ENCODE measurements at regions not wholly inside any gene's neighbourhood (a gene's known extent, or its start where the extent isn't known, plus 50 kb on each side); places are given as distances from the start of the nearest gene placed in this dataset.

DNA sequence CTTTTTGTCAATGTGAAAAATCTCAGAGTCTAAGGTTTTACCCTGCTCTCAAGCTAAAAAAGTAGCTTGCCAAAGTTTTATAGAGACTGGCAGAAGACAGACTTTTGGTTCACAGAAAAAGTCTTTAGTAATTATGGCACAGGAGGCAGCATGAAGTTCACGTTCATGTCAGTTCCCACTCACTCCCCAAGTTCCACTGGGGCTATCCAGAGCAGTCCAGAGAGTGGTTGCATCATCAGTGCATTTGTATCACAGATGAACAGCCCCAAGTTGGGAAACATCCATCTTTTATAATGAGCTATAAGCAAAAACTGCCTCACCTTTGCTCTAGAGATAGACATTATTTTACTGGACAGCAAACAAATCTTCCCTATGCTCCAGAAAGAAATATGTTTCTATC is 454.1 kb upstream of the AGTR1 start:
- Histone ChIP-seq H4K20me1 (ENCODE audit: insufficient read depth, low read depth, low read length) (no peaks in the 10 kb centered on the region), H3K9me3 (ENCODE audit: low read length) (no peaks in the 10 kb centered on the region), H3K27me3 (ENCODE audit: low read length) (no peaks in the 10 kb centered on the region), H3K36me3 (ENCODE audit: insufficient read depth, low read length) (no peaks in the 10 kb centered on the region), H3K4me3 (ENCODE audit: low read length) (no peak overlapping the region), H3K9me2 (replicated peaks; ENCODE audit: insufficient read depth, low read length) (no peaks in the 10 kb centered on the region), H2AFZ (ENCODE audit: low read length) (no peak overlapping the region), H3K27ac (ENCODE audit: low read length) (no peak overlapping the region), H3K4me1 (ENCODE audit: low read length) (no peaks in the 10 kb centered on the region), H3K4me2 (ENCODE audit: low read depth, low read length, poor library complexity, severe bottlenecking) (no peak overlapping the region), H3K79me2 (ENCODE audit: low read length) (no peaks in the 10 kb centered on the region), H3K9ac (ENCODE audit: low read length) (no peak overlapping the region)
- DNase-seq: no peak

DNA sequence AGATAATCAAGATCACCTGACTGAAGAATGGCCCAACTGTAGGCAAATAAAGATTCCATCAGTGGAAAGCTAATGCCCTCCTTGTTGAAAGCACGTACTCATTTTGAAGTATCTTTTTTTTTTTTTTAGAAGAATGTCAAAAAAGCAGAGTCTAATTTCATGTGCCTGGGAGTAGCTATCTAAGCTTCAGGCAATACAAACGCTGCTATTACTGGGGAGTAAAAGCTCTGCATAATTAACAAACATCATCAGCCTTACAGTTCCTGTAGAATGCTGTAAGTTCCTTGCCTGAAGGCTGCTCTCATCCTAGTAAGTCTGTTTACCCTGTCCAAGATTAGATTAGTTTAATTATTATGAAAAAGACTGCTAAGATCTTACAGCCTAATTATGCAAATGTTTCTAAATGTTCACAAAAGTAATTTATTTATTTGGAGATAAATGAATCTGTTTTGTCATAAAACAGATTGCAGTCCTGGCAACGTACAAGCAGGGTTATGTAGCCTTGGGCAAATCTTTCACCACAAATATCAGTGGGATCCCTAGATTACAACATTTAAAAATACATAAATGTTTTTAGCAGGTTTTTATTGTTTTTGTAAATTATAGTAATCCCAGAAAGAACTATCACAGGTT is 451.3 kb upstream of the AGTR1 start:
- no peaks in the 10 kb centered on the region for H3K27me3 ChIP-seq (ENCODE audit: low read length)
- no peak overlapping the region for H3K4me3 ChIP-seq (ENCODE audit: low read length)
- no peaks in the 10 kb centered on the region for H4K20me1 ChIP-seq (ENCODE audit: insufficient read depth, low read depth, low read length)
- H3K36me3 ChIP-seq (ENCODE audit: insufficient read depth, low read length): no peaks in the 10 kb centered on the region
- no peak overlapping the region for H3K4me2 ChIP-seq (ENCODE audit: low read depth, low read length, poor library complexity, severe bottlenecking)
- H2AFZ ChIP-seq (ENCODE audit: low read length): no peak overlapping the region
- H3K9me3 ChIP-seq (ENCODE audit: low read length): no peaks in the 10 kb centered on the region
- no peak overlapping the region for H3K27ac ChIP-seq (ENCODE audit: low read length)
- H3K9ac ChIP-seq (ENCODE audit: low read length): no peak overlapping the region
- no peaks in the 10 kb centered on the region for H3K79me2 ChIP-seq (ENCODE audit: low read length)
- no peaks in the 10 kb centered on the region for H3K4me1 ChIP-seq (ENCODE audit: low read length)
- no peaks in the 10 kb centered on the region for H3K9me2 ChIP-seq (replicated peaks; ENCODE audit: insufficient read depth, low read length)
- no peak for DNase-seq

DNA sequence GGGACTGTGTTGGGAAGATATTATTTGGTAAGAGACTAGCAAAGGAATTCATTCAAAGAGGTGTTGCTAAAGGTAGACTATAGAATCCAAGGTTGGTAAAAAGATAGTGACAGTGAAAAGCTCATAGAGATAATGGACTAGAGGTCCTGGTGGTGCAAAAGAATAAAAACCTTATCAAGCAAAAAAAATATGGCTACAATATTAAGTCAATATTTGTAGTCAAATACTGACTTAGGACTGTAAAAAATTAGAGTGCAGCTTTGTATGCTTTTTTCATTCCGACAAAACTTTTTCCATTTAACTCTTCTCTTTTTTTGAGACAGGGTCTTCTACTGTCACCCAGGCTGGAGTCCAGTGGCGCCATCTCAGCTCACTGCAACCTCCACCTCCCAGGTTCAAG is 444.0 kb upstream of the AGTR1 start:
- Histone ChIP-seq H4K20me1 (ENCODE audit: insufficient read depth, low read depth, low read length) (no peaks in the 10 kb centered on the region), H3K9me3 (ENCODE audit: low read length) (no peaks in the 10 kb centered on the region), H3K36me3 (ENCODE audit: insufficient read depth, low read length) (no peaks in the 10 kb centered on the region), H3K27ac (ENCODE audit: low read length) (no peak overlapping the region), H3K9ac (ENCODE audit: low read length) (no peak overlapping the region), H3K4me3 (ENCODE audit: low read length) (no peak overlapping the region), H3K27me3 (ENCODE audit: low read length) (no peaks in the 10 kb centered on the region), H3K79me2 (ENCODE audit: low read length) (no peaks in the 10 kb centered on the region), H3K9me2 (replicated peaks; ENCODE audit: insufficient read depth, low read length) (no peaks in the 10 kb centered on the region), H3K4me2 (ENCODE audit: low read depth, low read length, poor library complexity, severe bottlenecking) (no peak overlapping the region), H2AFZ (ENCODE audit: low read length) (no peak overlapping the region), H3K4me1 (ENCODE audit: low read length) (no peaks in the 10 kb centered on the region)
- DNase-seq: no peak

DNA sequence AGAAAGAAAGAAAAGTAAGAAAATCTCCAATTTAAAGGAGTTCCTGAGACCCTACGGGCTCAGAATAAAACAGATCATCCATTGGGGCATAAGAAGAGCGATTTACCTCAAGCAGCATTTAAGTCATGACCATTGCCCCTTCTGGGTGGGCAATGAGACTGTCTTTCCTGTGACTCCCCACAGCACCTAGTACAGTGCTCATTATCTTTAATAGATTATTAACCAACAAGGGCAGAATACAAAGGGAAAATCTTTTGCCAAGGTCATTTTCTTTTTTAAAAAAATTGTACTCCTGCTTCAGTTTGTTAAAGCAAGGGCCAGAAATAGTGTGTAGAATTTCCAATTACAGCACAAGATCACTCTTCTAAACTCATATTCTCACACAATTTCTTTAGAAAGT is 443.3 kb upstream of the AGTR1 start:
- Histone ChIP-seq H3K36me3 (ENCODE audit: insufficient read depth, low read length) (no peaks in the 10 kb centered on the region), H3K27me3 (ENCODE audit: low read length) (no peaks in the 10 kb centered on the region), H2AFZ (ENCODE audit: low read length) (no peak overlapping the region), H3K9me2 (replicated peaks; ENCODE audit: insufficient read depth, low read length) (no peaks in the 10 kb centered on the region), H4K20me1 (ENCODE audit: insufficient read depth, low read depth, low read length) (no peaks in the 10 kb centered on the region), H3K9ac (ENCODE audit: low read length) (no peak overlapping the region), H3K4me2 (ENCODE audit: low read depth, low read length, poor library complexity, severe bottlenecking) (no peak overlapping the region), H3K9me3 (ENCODE audit: low read length) (no peaks in the 10 kb centered on the region), H3K79me2 (ENCODE audit: low read length) (no peaks in the 10 kb centered on the region), H3K27ac (ENCODE audit: low read length) (no peak overlapping the region), H3K4me3 (ENCODE audit: low read length) (no peak overlapping the region), H3K4me1 (ENCODE audit: low read length) (no peaks in the 10 kb centered on the region)
- DNase-seq: no peak

DNA sequence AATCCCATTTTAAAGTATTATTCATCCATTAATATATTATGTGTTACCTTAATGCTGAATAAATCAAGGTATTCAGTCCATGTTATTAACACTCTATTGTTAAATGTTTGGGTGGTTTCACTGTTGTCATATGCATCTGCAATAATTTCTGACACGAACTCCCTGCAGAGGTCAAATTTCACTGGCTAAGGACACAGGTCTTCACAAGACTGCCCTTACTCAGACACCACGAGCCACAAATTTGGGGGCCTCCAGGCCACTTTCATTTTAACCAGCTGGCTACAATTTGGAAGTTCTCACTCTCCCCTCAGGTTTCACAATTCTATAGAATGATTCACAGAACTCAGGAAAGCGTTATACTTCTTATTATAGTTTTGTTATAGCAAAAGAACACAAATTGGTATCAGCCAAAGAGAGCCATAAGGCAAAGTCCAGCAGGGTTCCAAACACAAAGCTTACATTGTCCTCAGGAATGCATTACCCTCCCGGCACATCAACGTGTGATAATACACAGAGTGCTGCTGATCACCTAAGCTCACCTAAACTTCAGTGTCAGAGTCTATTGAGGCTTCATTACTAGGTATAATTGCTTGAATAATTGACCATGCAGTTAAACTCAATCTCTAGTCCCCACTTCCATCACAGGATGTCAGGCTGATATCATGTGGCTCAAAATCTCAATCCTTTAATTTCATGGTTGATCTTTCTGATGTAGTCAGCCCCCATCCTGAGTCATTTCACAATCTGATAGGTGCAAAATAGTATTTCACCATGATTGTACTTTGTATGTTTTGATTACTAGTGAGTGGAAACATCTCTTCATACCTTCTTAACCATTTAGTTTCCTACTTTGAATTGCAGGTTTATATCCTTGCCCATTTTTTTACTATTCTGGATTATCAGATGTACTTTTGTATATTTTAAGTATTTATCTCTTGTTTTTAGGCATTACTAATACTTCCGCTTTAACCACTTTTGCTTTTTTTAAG is 441.4 kb upstream of the AGTR1 start:
- Histone ChIP-seq H3K79me2 (ENCODE audit: low read length) (no peaks in the 10 kb centered on the region), H4K20me1 (ENCODE audit: insufficient read depth, low read depth, low read length) (no peaks in the 10 kb centered on the region), H2AFZ (ENCODE audit: low read length) (no peak overlapping the region), H3K9ac (ENCODE audit: low read length) (no peak overlapping the region), H3K4me3 (ENCODE audit: low read length) (no peak overlapping the region), H3K4me2 (ENCODE audit: low read depth, low read length, poor library complexity, severe bottlenecking) (no peak overlapping the region), H3K9me2 (replicated peaks; ENCODE audit: insufficient read depth, low read length) (no peaks in the 10 kb centered on the region), H3K27ac (ENCODE audit: low read length) (no peak overlapping the region), H3K27me3 (ENCODE audit: low read length) (no peaks in the 10 kb centered on the region), H3K36me3 (ENCODE audit: insufficient read depth, low read length) (no peaks in the 10 kb centered on the region), H3K9me3 (ENCODE audit: low read length) (no peaks in the 10 kb centered on the region), H3K4me1 (ENCODE audit: low read length) (no peaks in the 10 kb centered on the region)
- DNase-seq: no peak

DNA sequence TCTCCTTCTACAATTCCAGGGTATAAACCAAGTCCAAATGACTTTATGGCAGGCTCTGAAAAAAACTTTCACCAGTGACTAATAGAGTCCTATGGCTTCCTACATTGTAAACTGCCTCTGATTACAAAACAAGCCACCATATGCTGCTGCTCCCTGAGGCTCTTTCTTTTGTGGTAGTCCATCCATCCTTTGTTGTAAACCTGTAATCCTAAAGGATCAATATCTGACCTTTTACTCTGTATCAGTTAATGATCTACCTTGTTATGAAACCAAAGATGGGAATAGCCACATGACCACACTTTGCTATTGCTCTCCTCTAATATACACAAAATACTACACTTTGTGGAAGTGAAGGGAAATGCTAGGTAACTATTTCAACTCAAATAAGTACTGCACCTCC is 434.7 kb upstream of the AGTR1 start:
- H2AFZ ChIP-seq (ENCODE audit: low read length): no peak overlapping the region
- H3K79me2 ChIP-seq (ENCODE audit: low read length): no peaks in the 10 kb centered on the region
- no peak for DNase-seq
- no peaks in the 10 kb centered on the region for H3K9me3 ChIP-seq (ENCODE audit: low read length)
- no peaks in the 10 kb centered on the region for H3K9me2 ChIP-seq (replicated peaks; ENCODE audit: insufficient read depth, low read length)
- no peaks in the 10 kb centered on the region for H3K4me1 ChIP-seq (ENCODE audit: low read length)
- H3K27me3 ChIP-seq (ENCODE audit: low read length): no peaks in the 10 kb centered on the region; the same call in 1 of the 2 replicates
- no peak overlapping the region for H3K9ac ChIP-seq (ENCODE audit: low read length)
- no peak overlapping the region for H3K27ac ChIP-seq (ENCODE audit: low read length)
- H4K20me1 ChIP-seq (ENCODE audit: insufficient read depth, low read depth, low read length): no peaks in the 10 kb centered on the region
- no peaks in the 10 kb centered on the region for H3K36me3 ChIP-seq (ENCODE audit: insufficient read depth, low read length)
- H3K4me2 ChIP-seq (ENCODE audit: low read depth, low read length, poor library complexity, severe bottlenecking): no peak overlapping the region
- H3K4me3 ChIP-seq (ENCODE audit: low read length): no peak overlapping the region

DNA sequence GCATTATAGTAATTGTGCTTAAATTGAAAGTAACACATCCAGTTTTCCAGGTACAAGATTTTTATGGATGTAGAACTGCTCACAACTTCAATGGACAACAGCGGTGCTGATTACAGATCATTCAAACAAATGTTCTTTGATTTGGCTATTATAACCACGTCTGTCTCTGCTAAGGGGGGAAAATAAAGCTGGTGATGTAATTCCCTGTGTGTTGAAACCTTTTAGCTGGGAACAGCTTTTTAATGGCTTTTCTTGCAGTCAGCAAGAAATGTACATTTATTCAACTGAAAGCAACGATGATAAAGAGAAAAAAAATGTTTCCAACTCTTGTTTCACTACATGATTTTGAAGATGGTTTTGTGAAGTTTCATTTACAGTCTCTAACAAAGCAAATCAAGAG is 431.9 kb upstream of the AGTR1 start:
- Histone ChIP-seq H3K36me3 (ENCODE audit: insufficient read depth, low read length) (no peaks in the 10 kb centered on the region), H3K4me2 (ENCODE audit: low read depth, low read length, poor library complexity, severe bottlenecking) (no peak overlapping the region), H3K79me2 (ENCODE audit: low read length) (no peaks in the 10 kb centered on the region), H4K20me1 (ENCODE audit: insufficient read depth, low read depth, low read length) (no peaks in the 10 kb centered on the region), H3K9ac (ENCODE audit: low read length) (no peak overlapping the region), H3K27me3 (ENCODE audit: low read length) (no peaks in the 10 kb centered on the region; the same call in 1 of the 2 replicates), H3K27ac (ENCODE audit: low read length) (no peak overlapping the region), H3K9me2 (replicated peaks; ENCODE audit: insufficient read depth, low read length) (no peaks in the 10 kb centered on the region), H3K4me3 (ENCODE audit: low read length) (no peak overlapping the region), H3K4me1 (ENCODE audit: low read length) (no peaks in the 10 kb centered on the region), H3K9me3 (ENCODE audit: low read length) (no peaks in the 10 kb centered on the region), H2AFZ (ENCODE audit: low read length) (no peak overlapping the region)
- no peak for DNase-seq

DNA sequence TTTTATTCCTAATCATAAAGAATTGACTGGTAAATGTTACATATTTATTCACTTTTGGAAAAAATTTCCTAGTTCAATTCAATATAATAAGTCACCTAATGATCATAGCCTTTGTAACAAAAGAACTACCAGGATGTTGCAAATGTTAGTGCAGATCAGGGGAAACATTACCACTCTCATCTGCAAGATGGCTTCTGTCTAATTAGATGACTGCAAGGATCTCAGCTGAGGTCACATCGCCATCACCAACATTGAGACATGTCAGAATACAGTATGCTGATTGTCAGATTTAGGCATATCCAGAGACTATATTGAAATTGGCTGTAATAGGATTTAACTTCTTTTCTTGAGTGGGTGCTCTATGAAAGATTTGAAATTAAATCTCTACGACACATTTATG is 431.4 kb upstream of the AGTR1 start:
- no peaks in the 10 kb centered on the region for H3K4me1 ChIP-seq (ENCODE audit: low read length)
- H3K9me2 ChIP-seq (replicated peaks; ENCODE audit: insufficient read depth, low read length): no peaks in the 10 kb centered on the region
- no peak for DNase-seq
- H3K27me3 ChIP-seq (ENCODE audit: low read length): no peaks in the 10 kb centered on the region; the same call in 1 of the 2 replicates
- no peak overlapping the region for H2AFZ ChIP-seq (ENCODE audit: low read length)
- H3K79me2 ChIP-seq (ENCODE audit: low read length): no peaks in the 10 kb centered on the region
- no peak overlapping the region for H3K4me3 ChIP-seq (ENCODE audit: low read length)
- H3K4me2 ChIP-seq (ENCODE audit: low read depth, low read length, poor library complexity, severe bottlenecking): no peak overlapping the region
- no peak overlapping the region for H3K9ac ChIP-seq (ENCODE audit: low read length)
- no peaks in the 10 kb centered on the region for H3K9me3 ChIP-seq (ENCODE audit: low read length)
- H4K20me1 ChIP-seq (ENCODE audit: insufficient read depth, low read depth, low read length): no peaks in the 10 kb centered on the region
- no peaks in the 10 kb centered on the region for H3K36me3 ChIP-seq (ENCODE audit: insufficient read depth, low read length)
- H3K27ac ChIP-seq (ENCODE audit: low read length): no peak overlapping the region

Data from Karpas-422 (cell line).